GM12878 (cell line): ENCODE measurements at regions not wholly inside any gene's neighbourhood (a gene's known extent, or its start where the extent isn't known, plus 50 kb on each side); places are given as distances from the start of the nearest gene placed in this dataset.

ENCODE experiments used
- BCL11A ChIP-seq: IDR thresholded peaks from 2 replicates; pipeline ENCODE4 v1.6.1; 2011; ENCODE audit warnings: low read depth, low read length
- DPF2 ChIP-seq: fragments of 450-650 bp; IDR thresholded peaks from 2 replicates; pipeline ENCODE4 v1.6.1; 2017; ENCODE audit warnings: mild to moderate bottlenecking
- JUNB ChIP-seq: IDR thresholded peaks from 2 replicates; pipeline ENCODE4 v1.6.1; 2016; ENCODE audit warnings: antibody characterized with exemption, mild to moderate bottlenecking
- MYC ChIP-seq: IDR thresholded peaks from 2 replicates; pipeline ENCODE4 v1.6.1; 2011; ENCODE audit warnings: mild to moderate bottlenecking, low read length, moderate library complexity, inconsistent platforms; ENCODE audit not compliant: insufficient read depth, insufficient replicate concordance, insufficient read length, severe bottlenecking
- PRDM15 ChIP-seq: fragments of 450-650 bp; formaldehyde crosslinking; IDR thresholded peaks from 2 replicates; pipeline ENCODE4 v1.4.0; 2020; ENCODE audit warnings: mild to moderate bottlenecking, moderate library complexity
- RFX5 ChIP-seq: IDR thresholded peaks from 2 replicates; pipeline ENCODE4 v1.6.1; 2011; ENCODE audit warnings: low read depth, low read length, improper control_type of control experiment
- SPI1 ChIP-seq: IDR thresholded peaks from 2 replicates; pipeline ENCODE4 v1.6.1; 2011; ENCODE audit warnings: low read depth, mild to moderate bottlenecking, low read length, moderate library complexity, borderline replicate concordance; ENCODE audit not compliant: insufficient read depth
- YBX1 ChIP-seq: fragments of 450-650 bp; IDR thresholded peaks from 2 replicates; pipeline ENCODE4 v1.6.1; 2016; ENCODE audit warnings: antibody characterized with exemption
- TF ChIP-seq, protein P1 (sequence below): fragments of 450-650 bp; formaldehyde crosslinking; IDR thresholded peaks from 2 replicates; pipeline ENCODE4 v1.4.0; 2022; ENCODE audit warnings: mild to moderate bottlenecking, moderate library complexity

GRCh38 chr18:26700201-26700600 is 151.8 kb upstream of the KCTD1 start (continued):
- TF ChIP-seq, protein P1, sequence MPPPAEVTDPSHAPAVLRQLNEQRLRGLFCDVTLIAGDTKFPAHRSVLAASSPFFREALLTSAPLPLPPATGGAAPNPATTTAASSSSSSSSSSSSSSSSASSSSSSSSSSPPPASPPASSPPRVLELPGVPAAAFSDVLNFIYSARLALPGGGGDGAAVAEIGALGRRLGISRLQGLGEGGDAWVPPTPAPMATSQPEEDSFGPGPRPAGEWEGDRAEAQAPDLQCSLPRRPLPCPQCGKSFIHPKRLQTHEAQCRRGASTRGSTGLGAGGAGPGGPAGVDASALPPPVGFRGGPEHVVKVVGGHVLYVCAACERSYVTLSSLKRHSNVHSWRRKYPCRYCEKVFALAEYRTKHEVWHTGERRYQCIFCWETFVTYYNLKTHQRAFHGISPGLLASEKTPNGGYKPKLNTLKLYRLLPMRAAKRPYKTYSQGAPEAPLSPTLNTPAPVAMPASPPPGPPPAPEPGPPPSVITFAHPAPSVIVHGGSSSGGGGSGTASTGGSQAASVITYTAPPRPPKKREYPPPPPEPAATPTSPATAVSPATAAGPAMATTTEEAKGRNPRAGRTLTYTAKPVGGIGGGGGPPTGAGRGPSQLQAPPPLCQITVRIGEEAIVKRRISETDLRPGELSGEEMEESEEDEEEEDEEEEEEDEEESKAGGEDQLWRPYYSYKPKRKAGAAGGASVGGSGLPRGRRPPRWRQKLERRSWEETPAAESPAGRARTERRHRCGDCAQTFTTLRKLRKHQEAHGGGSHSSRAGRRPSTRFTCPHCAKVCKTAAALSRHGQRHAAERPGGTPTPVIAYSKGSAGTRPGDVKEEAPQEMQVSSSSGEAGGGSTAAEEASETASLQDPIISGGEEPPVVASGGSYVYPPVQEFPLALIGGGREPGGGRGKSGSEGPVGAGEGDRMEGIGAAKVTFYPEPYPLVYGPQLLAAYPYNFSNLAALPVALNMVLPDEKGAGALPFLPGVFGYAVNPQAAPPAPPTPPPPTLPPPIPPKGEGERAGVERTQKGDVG (CRISPR knock-in tag), result no peak
- peak; percentile 66; the same call in 1 of the 2 replicates for TF ChIP-seq SPI1
- TF ChIP-seq PRDM15 (CRISPR knock-in tag), result no peak
- no peak for TF ChIP-seq YBX1
- 0 out of 2 replicates have a peak, but pooled peaks have one; percentile 21 for TF ChIP-seq JUNB
- 0 out of 2 replicates have a peak, but pooled peaks have one; percentile 34 for TF ChIP-seq BCL11A
- no peak for TF ChIP-seq MYC
- TF ChIP-seq DPF2, result no peak
- TF ChIP-seq RFX5, result no peak
